Esophagus squamous epithelium (tissue), 4 donors: ENCODE measurements at regions not wholly inside any gene's neighbourhood (a gene's known extent, or its start where the extent isn't known, plus 50 kb on each side); places are given as distances from the start of the nearest gene placed in this dataset.

Source experiments
- CTCF ChIP-seq, 6 experiments: fragments of 450-650 bp in 4 of 6; fragments of 200-600 bp in 2 of 6; sonication (generic) in 2 of 6; IDR thresholded peaks; one replicate each; pipeline ENCODE4 v1.5.1; 2016 to 2019; ENCODE audit warnings: antibody characterized with exemption in 6 of 6, mild to moderate bottlenecking in 4 of 6, moderate library complexity in 4 of 6
- POLR2A ChIP-seq, 4 donors: fragments of 450-650 bp; IDR thresholded peaks; one replicate each; pipeline ENCODE4 v1.6.1; 2017; ENCODE audit warnings: antibody characterized with exemption in 4 of 4, mild to moderate bottlenecking in 4 of 4, moderate library complexity in 3 of 4

- TF ChIP-seq CTCF (IDR thresholded peaks at IDR 0.05) (no peak), POLR2A (IDR thresholded peaks at IDR 0.05) (no peak)
Measured at GRCh38 chr1:67564193-67564592, 120.8 kb upstream of the GADD45A start.
